ENCODE measurements at regions not wholly inside any gene's neighbourhood (a gene's known extent, or its start where the extent isn't known, plus 50 kb on each side); places are given as distances from the start of the nearest gene placed in this dataset.

- Histone ChIP-seq H3K27me3 (no peaks in the 10 kb centered on the region), H3K36me3 (no peaks in the 10 kb centered on the region), H3K9me3 (no peaks in the 10 kb centered on the region), H3K4me3 (no peak overlapping the region), H3K4me1 (no peaks in the 10 kb centered on the region), H3K27ac (no peak overlapping the region)
- TF ChIP-seq, protein P1, sequence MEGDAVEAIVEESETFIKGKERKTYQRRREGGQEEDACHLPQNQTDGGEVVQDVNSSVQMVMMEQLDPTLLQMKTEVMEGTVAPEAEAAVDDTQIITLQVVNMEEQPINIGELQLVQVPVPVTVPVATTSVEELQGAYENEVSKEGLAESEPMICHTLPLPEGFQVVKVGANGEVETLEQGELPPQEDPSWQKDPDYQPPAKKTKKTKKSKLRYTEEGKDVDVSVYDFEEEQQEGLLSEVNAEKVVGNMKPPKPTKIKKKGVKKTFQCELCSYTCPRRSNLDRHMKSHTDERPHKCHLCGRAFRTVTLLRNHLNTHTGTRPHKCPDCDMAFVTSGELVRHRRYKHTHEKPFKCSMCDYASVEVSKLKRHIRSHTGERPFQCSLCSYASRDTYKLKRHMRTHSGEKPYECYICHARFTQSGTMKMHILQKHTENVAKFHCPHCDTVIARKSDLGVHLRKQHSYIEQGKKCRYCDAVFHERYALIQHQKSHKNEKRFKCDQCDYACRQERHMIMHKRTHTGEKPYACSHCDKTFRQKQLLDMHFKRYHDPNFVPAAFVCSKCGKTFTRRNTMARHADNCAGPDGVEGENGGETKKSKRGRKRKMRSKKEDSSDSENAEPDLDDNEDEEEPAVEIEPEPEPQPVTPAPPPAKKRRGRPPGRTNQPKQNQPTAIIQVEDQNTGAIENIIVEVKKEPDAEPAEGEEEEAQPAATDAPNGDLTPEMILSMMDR (IDR thresholded peaks at IDR 0.05), result no peak
- TF ChIP-seq POLR2A (IDR thresholded peaks at IDR 0.05), result no peak
- intact Hi-C loops (cut with DNase I; ENCODE audit: low total_unique reads), result no loop called here
- no peak for DNase-seq
Measured at GRCh38 chr18:57214976-57215375, 68.1 kb downstream of the BOD1L2 start.

DNA sequence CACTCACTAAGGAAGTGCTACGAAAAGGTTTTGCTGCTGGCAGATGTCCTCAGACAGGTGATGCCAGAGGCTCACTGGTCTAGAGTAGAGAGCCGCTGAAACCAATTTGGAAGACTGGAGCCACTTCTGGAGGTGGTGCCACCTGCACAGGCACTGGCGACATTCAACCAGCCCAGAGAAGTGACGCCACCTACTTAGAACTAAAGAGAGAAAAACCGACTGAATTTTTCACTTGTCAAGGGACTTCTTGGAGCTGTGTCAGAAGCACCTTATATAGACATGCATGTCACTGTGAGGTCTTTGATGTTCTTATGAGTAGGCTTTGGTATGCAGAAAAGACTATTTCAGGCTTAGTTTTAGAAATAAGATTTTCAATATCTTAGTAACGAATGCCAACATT is 71.4 kb downstream of the BOD1L2 start:
- Histone ChIP-seq H3K36me3 (no peaks in the 10 kb centered on the region), H3K27me3 (no peaks in the 10 kb centered on the region), H3K27ac (no peak overlapping the region), H3K4me1 (no peaks in the 10 kb centered on the region), H3K9me3 (no peaks in the 10 kb centered on the region), H3K4me3 (no peak overlapping the region)
- no peak for DNase-seq
- no peak for TF ChIP-seq POLR2A (IDR thresholded peaks at IDR 0.05)
- TF ChIP-seq, protein P1 (IDR thresholded peaks at IDR 0.05), result no peak
- intact Hi-C loops (cut with DNase I; ENCODE audit: low total_unique reads), result no loop called here

- no peak for TF ChIP-seq POLR2A (IDR thresholded peaks at IDR 0.05)
- TF ChIP-seq, protein P1 (IDR thresholded peaks at IDR 0.05), result no peak
- DNase-seq, result no peak
- Histone ChIP-seq H3K27me3 (no peaks in the 10 kb centered on the region), H3K4me3 (no peak overlapping the region), H3K36me3 (no peaks in the 10 kb centered on the region), H3K4me1 (no peaks in the 10 kb centered on the region), H3K9me3 (no peaks in the 10 kb centered on the region), H3K27ac (no peak overlapping the region)
- intact Hi-C loops (cut with DNase I; ENCODE audit: low total_unique reads), result no loop called here
Measured at GRCh38 chr18:57219964-57220363, 73.1 kb downstream of the BOD1L2 start.

- Histone ChIP-seq H3K4me3 (no peak overlapping the region), H3K27me3 (no peaks in the 10 kb centered on the region), H3K36me3 (no peaks in the 10 kb centered on the region), H3K27ac (no peak overlapping the region), H3K4me1 (no peaks in the 10 kb centered on the region), H3K9me3 (no peaks in the 10 kb centered on the region)
- DNase-seq, result no peak
- no peak for TF ChIP-seq POLR2A (IDR thresholded peaks at IDR 0.05)
- TF ChIP-seq, protein P1 (IDR thresholded peaks at IDR 0.05), result no peak
- intact Hi-C loops (cut with DNase I; ENCODE audit: low total_unique reads), result no loop called here
Measured at GRCh38 chr18:57220480-57220879, 73.6 kb downstream of the BOD1L2 start.

DNA sequence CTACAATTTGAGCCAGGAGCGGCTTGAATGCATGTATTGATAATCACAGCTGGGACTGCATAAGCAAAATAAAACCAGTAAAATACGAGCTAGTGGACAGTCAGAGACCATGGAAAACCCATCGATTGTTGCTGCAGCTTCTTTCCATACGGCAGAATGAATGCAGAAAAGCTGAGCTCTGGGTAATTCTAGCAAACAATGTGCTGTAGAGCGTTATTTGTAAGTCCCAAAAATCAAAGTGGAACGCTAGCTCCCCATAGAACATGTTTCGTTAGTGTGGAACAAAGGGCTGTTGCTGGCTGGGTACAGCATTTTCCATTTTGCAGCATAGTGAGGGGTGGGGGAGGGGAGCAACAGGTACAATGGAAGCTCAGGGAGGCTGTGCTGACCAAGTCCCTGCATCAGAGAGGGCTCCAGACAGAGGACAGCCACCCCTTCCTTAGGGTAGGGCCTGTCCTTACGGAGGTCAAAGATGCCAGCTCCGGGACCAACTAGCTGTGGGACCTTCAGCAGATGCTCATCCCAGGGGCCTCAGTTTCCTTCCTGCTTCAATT is 74.1 kb downstream of the BOD1L2 start:
- Histone ChIP-seq H3K4me3 (no peak overlapping the region), H3K9me3 (no peaks in the 10 kb centered on the region), H3K36me3 (no peaks in the 10 kb centered on the region), H3K27me3 (no peaks in the 10 kb centered on the region), H3K27ac (no peak overlapping the region), H3K4me1 (no peaks in the 10 kb centered on the region)
- no peak for DNase-seq
- intact Hi-C loops (cut with DNase I; ENCODE audit: low total_unique reads), result no loop called here
- TF ChIP-seq, protein P1 (IDR thresholded peaks at IDR 0.05), result no peak
- TF ChIP-seq POLR2A (IDR thresholded peaks at IDR 0.05), result no peak
